GF-D8 (cell line): ENCODE measurements at regions not wholly inside any gene's neighbourhood (a gene's known extent, or its start where the extent isn't known, plus 50 kb on each side); places are given as distances from the start of the nearest gene placed in this dataset.

Source experiments
- DNase-seq: peaks from one replicate; lab custom pipeline; 2025; lab: John Stamatoyannopoulos, UW

- no peak for DNase-seq
Measured at GRCh38 chr7:12741951-12742575, 54.6 kb downstream of the ARL4A start.

DNA sequence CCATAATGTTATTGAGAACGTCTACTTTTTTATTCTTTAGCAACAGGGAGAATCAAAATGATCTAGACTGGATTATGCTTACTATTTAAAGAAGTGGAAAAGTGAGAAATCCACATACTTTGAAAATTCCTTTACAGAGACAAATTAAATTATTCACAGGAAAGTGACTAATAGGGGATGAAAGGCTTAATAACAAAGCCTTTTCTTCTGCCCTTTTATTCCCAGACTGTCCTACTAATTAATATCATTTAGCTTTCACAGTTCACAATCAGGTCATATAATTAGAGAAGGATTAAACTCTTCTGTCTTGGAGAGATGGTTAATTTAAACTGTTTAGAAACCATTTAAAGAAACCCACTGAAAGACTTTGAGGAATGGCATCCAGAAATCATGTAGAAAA lies 58.8 kb downstream of the ARL4A start:
- DNase-seq: no peak

DNA sequence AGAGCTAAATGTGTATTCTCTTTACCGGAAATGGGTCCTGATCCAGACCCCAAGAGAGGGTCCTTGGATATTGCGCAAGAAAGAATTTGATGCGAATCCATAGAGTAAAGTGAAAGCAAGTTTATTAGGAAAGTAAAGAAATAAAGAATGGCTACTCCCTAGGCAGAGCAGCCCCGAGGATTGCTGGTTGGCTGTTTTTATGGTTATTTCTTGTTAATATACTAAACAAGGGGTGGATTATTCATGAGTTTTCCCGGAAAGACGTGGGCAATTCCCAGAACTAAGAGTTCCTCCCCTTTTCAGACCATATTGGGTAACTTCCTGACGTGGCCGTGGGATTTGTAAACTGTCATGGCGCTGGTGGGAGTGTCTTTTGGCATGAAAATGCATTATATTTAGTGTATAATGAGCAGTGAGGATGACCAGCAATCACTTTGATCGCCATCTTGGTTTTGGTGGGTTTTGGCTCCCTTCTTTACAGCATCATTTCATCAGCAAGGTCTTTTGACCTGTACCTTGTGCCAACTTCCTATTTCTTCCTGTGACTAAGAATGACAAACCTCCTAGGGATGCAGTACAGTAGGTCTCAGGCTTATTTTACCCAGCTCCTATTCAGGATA lies 60.4 kb downstream of the ARL4A start:
- no peak for DNase-seq

- DNase-seq: no peak
Measured at GRCh38 chr7:12749069-12749468, 61.6 kb downstream of the ARL4A start.

- no peak for DNase-seq
Measured at GRCh38 chr7:12749746-12750145, 62.3 kb downstream of the ARL4A start.

DNA sequence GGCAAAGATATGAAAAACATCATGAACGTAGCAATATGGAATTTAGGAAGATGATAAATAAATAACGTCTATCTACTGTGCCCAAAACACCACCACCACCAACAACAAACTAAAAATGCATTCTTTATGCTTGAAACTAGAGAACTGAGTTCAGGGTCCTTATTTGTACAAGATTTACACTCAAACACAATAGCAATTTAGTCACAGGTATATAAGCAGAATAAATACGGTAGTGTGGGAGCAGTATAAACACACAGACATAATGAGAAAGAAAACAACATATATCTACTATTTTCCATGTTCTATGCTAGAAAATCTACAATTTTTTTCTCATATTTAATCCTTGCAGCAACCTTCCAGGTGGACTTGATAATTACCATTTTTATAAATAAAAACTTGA lies 64.3 kb downstream of the ARL4A start:
- no peak for DNase-seq

- DNase-seq: no peak
Measured at GRCh38 chr7:12754179-12754578, 66.7 kb downstream of the ARL4A start.

DNA sequence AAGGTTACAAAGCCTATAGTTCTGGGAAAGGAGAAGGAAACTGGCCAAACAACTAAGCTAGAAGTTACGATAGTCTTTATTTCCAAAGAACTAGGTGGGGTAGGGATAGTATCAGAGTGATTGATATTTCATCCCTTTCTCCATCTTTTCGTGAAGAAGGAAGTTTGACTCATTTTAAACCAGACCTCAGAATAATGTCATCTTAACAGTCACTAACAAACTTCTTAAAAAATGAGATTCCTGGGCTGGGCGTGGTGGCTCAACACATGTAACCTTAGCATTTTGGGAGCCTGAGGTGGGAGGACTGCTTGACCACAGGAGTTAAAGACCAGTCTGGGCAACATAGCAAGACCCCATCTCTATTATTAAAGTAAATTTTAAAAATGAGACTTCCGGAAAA lies 69.4 kb downstream of the ARL4A start:
- no peak for DNase-seq

- no peak for DNase-seq
Measured at GRCh38 chr7:12757443-12757842, 70.0 kb downstream of the ARL4A start.

- no peak for DNase-seq
Measured at GRCh38 chr7:12759151-12759550, 71.7 kb downstream of the ARL4A start.

GRCh38 chr7:12761111-12761510 lies 73.7 kb downstream of the ARL4A start:
- DNase-seq: no peak

DNA sequence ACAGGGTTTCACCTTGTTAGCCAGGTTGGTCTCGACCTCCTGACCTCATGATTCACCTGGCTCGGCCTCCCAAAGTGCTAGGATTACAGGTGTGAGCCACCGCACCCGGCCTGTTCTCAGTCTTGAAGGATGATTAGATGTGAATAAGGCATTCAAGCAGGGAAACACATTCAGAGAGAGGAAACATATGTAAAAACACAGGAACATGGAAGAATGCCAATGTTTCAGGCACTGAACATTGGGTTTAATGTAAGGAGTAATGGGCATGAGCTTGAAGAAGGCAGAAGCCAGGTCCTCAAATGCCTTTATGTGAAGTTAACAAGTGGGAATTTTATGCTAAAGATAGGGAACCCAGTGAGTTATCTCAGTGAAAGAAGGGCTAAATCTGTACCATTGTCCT lies 74.3 kb downstream of the ARL4A start:
- no peak for DNase-seq

GRCh38 chr7:12764458-12764891 lies 77.0 kb downstream of the ARL4A start:
- no peak for DNase-seq

- DNase-seq: no peak
Measured at GRCh38 chr7:12765431-12766100, 78.1 kb downstream of the ARL4A start.

GRCh38 chr7:12766416-12766815 lies 79.0 kb downstream of the ARL4A start:
- no peak for DNase-seq

- DNase-seq: no peak
Measured at GRCh38 chr7:12768948-12769347, 81.5 kb downstream of the ARL4A start.

DNA sequence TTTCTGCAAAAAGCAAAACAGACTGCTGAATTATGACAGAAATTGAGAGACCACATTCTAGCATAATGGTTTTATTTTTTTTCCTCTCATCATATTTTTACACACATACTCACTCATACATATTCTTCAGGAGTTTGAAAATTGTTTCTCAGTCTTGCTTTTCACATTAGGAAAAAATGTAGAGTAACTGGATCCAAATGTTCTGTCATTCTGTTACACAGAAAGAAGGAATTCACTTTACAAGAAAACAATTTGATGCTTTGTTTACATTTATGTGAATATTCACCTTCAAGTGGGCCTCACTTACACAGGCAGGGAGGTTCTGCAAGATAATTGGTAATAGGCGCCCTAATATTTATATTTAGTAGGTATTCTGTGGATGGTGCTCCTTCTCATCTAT lies 82.0 kb downstream of the ARL4A start:
- no peak for DNase-seq

DNA sequence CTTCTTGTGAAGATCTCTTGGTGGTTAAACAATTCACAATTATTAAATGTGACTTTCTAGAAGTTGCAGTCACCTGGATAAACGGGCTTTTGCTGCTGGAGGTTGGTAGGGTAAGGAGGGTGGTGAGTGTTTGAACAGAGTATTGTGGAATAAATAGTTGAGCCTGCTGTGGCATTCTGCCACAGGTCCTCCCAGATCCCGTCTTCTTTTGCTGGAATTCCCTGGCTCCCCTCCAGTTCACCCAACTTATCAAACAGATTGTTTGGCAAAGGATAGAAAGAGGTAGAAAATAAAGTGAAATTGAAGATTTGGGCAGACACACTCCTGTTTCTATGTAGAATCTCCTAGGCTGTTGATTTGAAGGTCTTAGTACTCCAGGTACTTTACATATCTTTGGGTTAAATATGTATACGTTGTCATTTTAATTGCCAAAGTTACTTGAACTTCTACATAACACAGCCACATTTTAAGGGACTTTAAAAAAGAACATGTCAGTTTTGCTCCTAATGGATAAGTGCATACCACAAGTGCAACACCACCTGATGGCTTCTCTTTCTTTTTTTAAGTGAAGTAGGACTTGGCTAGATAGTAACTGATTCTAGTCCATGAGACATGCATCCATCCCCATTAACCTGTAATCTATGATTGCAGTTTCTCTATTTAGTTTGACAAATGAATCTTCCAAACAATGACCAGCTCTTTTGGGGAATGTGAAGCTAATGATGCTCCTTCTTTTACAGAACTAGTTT lies 83.0 kb downstream of the ARL4A start:
- no peak for DNase-seq

DNA sequence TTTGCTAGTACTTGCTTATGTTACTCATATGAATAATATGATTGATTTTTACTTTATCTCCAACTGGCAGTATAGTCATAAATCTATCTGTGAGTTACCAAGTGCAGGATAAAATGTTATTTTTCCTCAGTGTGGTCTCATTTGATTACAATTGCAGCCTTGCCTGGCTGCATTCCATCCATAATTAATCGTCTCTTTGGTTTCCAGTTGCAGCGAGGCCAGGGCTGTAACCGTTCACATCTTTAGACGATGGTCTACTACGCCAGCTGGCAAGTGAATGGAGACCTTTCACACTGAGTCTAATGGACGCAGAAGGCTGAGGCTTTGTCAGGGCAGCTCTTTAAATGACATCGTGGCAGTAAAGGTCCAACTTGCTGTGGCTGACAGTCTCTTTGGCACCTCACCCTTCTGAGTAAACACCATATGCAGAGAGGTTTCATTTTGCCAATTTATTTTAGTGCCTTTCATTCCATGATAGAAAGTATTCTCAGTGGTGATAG lies 84.0 kb downstream of the ARL4A start:
- DNase-seq: no peak

DNA sequence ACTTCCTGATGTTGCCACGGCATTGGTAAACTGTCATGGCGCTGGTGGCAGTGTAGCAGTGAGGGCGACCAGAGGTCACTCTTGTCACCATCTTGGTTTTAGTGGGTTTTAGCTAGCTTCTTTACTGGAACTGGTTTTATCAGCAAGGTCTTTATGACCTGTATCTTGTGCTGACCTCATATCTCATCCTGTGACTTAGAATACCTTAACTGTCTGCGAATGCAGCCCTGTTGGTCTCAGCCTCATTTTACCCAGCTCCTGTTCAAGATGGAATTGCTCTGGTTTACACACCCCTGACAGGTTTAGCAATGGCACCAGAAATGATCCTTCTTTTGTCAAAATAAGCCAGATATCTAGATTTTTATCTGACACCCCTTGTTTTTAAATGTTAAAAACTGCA lies 85.3 kb downstream of the ARL4A start:
- no peak for DNase-seq

- no peak for DNase-seq
Measured at GRCh38 chr7:12777257-12777656, 89.8 kb downstream of the ARL4A start.

GRCh38 chr7:12779947-12780346 lies 92.5 kb downstream of the ARL4A start:
- no peak for DNase-seq
